Astrocyte of the cerebellum (primary cell): ENCODE measurements at regions not wholly inside any gene's neighbourhood (a gene's known extent, or its start where the extent isn't known, plus 50 kb on each side); places are given as distances from the start of the nearest gene placed in this dataset.
"Not testable (repeated sequence)": the region's sequence is repeated elsewhere in the genome, so short reads cannot be mapped to it uniquely, and the experiment has no call there.

Experiments
- DNase-seq: peaks from one replicate; pipeline ENCODE4 v3.0.0-alpha.2; 2011; ENCODE audit warnings: low read depth
- H3K4me3 ChIP-seq: 2 replicates; pipeline ENCODE4 v1.5.1; 2011; ENCODE audit warnings: mild to moderate bottlenecking, low read depth, low read length, moderate library complexity
- CTCF ChIP-seq: IDR thresholded peaks from 2 replicates; pipeline ENCODE4 v1.5.1; 2012; ENCODE audit warnings: low read length, low read depth, moderate library complexity, mild to moderate bottlenecking; ENCODE audit errors: missing control alignments
- in situ Hi-C: cut with HindIII; loops from 2 replicates; pipeline ENCODE4 v1.10.0; 2017; ENCODE audit warnings: low sequenced_read_pairs

- in situ Hi-C loops, result no loop called here
- no peak overlapping the region for H3K4me3 ChIP-seq
- DNase-seq, result peak; percentile 26
- no peak for TF ChIP-seq CTCF
These were observed 672.2 kb upstream of the AMOT start for GRCh38 chrX:113512700-113513395.

GRCh38 chrX:113510586-113510985 lies 670.0 kb upstream of the AMOT start:
- no peak for TF ChIP-seq CTCF
- no peak overlapping the region for H3K4me3 ChIP-seq
- DNase-seq, result no peak
- in situ Hi-C loops, result no loop called here

- DNase-seq, result no peak
- in situ Hi-C loops, result no loop called here
- H3K4me3 ChIP-seq, result no peak overlapping the region
- no peak for TF ChIP-seq CTCF
These were observed 652.3 kb upstream of the AMOT start for GRCh38 chrX:113492895-113493294.

- H3K4me3 ChIP-seq, result no peak overlapping the region
- in situ Hi-C loops, result no loop called here
- no peak for TF ChIP-seq CTCF
- DNase-seq, result no peak
These were observed 632.8 kb upstream of the AMOT start for GRCh38 chrX:113473418-113473817.

- DNase-seq, H3K4me3 ChIP-seq, in situ Hi-C loops: not testable (repeated sequence)
These were observed 632.4 kb upstream of the AMOT start for GRCh38 chrX:113473015-113473414.

GRCh38 chrX:113470166-113470565 lies 629.5 kb upstream of the AMOT start:
- DNase-seq, result no peak
- in situ Hi-C loops, result no loop called here
- no peak overlapping the region for H3K4me3 ChIP-seq
- TF ChIP-seq CTCF, result no peak

- no peak for TF ChIP-seq CTCF
- no peak overlapping the region for H3K4me3 ChIP-seq
- in situ Hi-C loops, result no loop called here
These were observed 617.1 kb upstream of the AMOT start for GRCh38 chrX:113457719-113458118.

More at GRCh38 chrX:113457719-113458118, 617.1 kb upstream of the AMOT start:
- no peak for DNase-seq
